ENCODE measurements at regions not wholly inside any gene's neighbourhood (a gene's known extent, or its start where the extent isn't known, plus 50 kb on each side); places are given as distances from the start of the nearest gene placed in this dataset.

DNA sequence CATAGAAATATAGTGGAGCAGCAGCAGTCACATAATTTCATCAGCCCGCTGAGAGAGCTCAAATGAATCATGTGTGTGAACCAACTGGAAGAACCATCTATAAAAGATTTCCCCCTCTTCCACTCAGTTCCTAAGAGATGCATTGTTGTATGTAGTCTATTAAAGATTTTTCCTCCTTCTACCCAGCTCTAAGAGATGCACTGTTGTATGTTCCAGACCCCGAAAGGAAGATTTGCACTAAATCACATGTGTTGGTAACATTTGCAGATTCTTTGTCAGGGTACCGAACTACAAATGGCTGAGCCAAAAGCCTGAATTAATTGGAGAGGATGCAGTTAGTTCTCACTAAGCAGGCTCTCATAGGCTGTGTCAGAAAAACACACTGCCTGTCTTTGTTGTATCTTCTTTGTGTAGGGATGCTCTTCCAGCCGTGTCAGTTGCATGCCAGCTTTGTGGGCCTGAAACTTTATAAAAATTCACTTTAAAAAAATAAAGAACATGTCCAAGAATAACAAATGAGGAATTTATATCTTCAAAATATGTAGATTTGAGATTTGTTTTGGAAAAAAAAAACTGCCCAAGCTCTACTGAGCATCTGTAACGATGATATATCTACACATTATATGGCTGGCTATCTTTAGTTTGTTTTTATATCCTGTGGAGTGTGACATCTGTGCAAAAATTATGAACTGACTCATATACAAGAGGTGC, 223.1 kb downstream of the MZT1 start:
- ATAC-seq (ENCODE audit: insufficient read depth, low read depth) (no peak), DNase-seq (no peak)
- Histone ChIP-seq H3K4me3 (ENCODE audit: low read depth in 1 of 2, low read length in 2 of 2) (no peak overlapping the region), H3K79me2 (ENCODE audit: insufficient read depth, low read length) (no peaks in the 10 kb centered on the region), H3K36me3 (ENCODE audit: insufficient read depth, low read length) (no peaks in the 10 kb centered on the region), H3K27me3 (ENCODE audit: insufficient read depth, low read length, poor library complexity) (no peaks in the 10 kb centered on the region), H2AFZ (ENCODE audit: low read depth, low read length) (no peak overlapping the region), H3K4me1 (ENCODE audit: insufficient read depth, low read length) (no peaks in the 10 kb centered on the region), H4K20me1 (ENCODE audit: insufficient read depth, low read length) (no peaks in the 10 kb centered on the region), H3K9ac (ENCODE audit: low read depth, low read length) (no peak overlapping the region), H3K9me3 (ENCODE audit: insufficient read depth, low read length, severe bottlenecking) (no peaks in the 10 kb centered on the region), H3K27ac (ENCODE audit: low read length) (no peak overlapping the region), H3K4me2 (ENCODE audit: insufficient read depth, low read length) (no peak overlapping the region)
- TF ChIP-seq EZH2 (IDR thresholded peaks at IDR 0.05; ENCODE audit: borderline replicate concordance, low read depth, low read length, severe bottlenecking) (no peak), CTCF (IDR thresholded peaks at IDR 0.05; ENCODE audit: borderline replicate concordance, extremely low read depth, low read length, poor library complexity, severe bottlenecking) (no peak)

DNA sequence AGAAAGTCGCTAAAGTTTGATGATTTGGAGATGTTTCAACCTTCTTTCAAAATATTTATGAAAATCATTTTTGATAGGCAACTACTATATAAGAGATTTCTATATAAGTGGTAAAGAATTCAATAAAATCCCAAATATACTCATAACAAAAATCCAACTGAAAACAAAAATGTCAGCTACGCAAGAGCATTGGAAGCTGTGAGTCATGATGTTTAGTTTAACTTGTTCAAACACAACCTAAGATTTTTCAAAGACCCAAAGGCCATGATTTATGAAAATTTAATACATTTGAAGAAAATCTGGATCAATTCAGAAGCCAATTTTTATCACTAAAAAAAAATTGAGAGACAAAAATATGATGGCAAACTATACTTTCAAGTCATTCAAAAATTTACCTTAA, 226.6 kb downstream of the MZT1 start:
- no peaks in the 10 kb centered on the region for H3K27me3 ChIP-seq (ENCODE audit: insufficient read depth, low read length, poor library complexity)
- ATAC-seq (ENCODE audit: insufficient read depth, low read depth): no peak
- no peaks in the 10 kb centered on the region for H3K36me3 ChIP-seq (ENCODE audit: insufficient read depth, low read length)

GRCh38 chr13:72495681-72496080, 231.7 kb downstream of the MZT1 start:
- no peak for TF ChIP-seq EZH2 (IDR thresholded peaks at IDR 0.05; ENCODE audit: borderline replicate concordance, low read depth, low read length, severe bottlenecking)
- TF ChIP-seq CTCF (IDR thresholded peaks at IDR 0.05; ENCODE audit: borderline replicate concordance, extremely low read depth, low read length, poor library complexity, severe bottlenecking): no peak
- Histone ChIP-seq H2AFZ (ENCODE audit: low read depth, low read length) (no peak overlapping the region), H3K27ac (ENCODE audit: low read length) (no peak overlapping the region), H3K79me2 (ENCODE audit: insufficient read depth, low read length) (no peaks in the 10 kb centered on the region), H3K4me3 (ENCODE audit: low read depth in 1 of 2, low read length in 2 of 2) (no peak overlapping the region), H4K20me1 (ENCODE audit: insufficient read depth, low read length) (no peaks in the 10 kb centered on the region), H3K27me3 (ENCODE audit: insufficient read depth, low read length, poor library complexity) (no peaks in the 10 kb centered on the region), H3K4me1 (ENCODE audit: insufficient read depth, low read length) (no peaks in the 10 kb centered on the region), H3K4me2 (ENCODE audit: insufficient read depth, low read length) (no peak overlapping the region), H3K9ac (ENCODE audit: low read depth, low read length) (no peak overlapping the region), H3K36me3 (ENCODE audit: insufficient read depth, low read length) (no peaks in the 10 kb centered on the region), H3K9me3 (ENCODE audit: insufficient read depth, low read length, severe bottlenecking) (no peaks in the 10 kb centered on the region)
- DNase-seq: no peak
- no peak for ATAC-seq (ENCODE audit: insufficient read depth, low read depth)

More for the DNA sequence above, 226.6 kb downstream of the MZT1 start:
- Histone ChIP-seq H3K4me1 (ENCODE audit: insufficient read depth, low read length) (no peaks in the 10 kb centered on the region), H3K4me3 (ENCODE audit: low read depth in 1 of 2, low read length in 2 of 2) (no peak overlapping the region), H3K79me2 (ENCODE audit: insufficient read depth, low read length) (no peaks in the 10 kb centered on the region), H4K20me1 (ENCODE audit: insufficient read depth, low read length) (no peaks in the 10 kb centered on the region), H3K9ac (ENCODE audit: low read depth, low read length) (no peak overlapping the region), H3K27ac (ENCODE audit: low read length) (no peak overlapping the region), H3K9me3 (ENCODE audit: insufficient read depth, low read length, severe bottlenecking) (no peaks in the 10 kb centered on the region), H2AFZ (ENCODE audit: low read depth, low read length) (no peak overlapping the region), H3K4me2 (ENCODE audit: insufficient read depth, low read length) (no peak overlapping the region)
- no peak for TF ChIP-seq CTCF (IDR thresholded peaks at IDR 0.05; ENCODE audit: borderline replicate concordance, extremely low read depth, low read length, poor library complexity, severe bottlenecking)
- TF ChIP-seq EZH2 (IDR thresholded peaks at IDR 0.05; ENCODE audit: borderline replicate concordance, low read depth, low read length, severe bottlenecking): no peak
- no peak for DNase-seq

Data from DND-41 (cell line).